ENCODE measurements at regions not wholly inside any gene's neighbourhood (a gene's known extent, or its start where the extent isn't known, plus 50 kb on each side); places are given as distances from the start of the nearest gene placed in this dataset.

DNA sequence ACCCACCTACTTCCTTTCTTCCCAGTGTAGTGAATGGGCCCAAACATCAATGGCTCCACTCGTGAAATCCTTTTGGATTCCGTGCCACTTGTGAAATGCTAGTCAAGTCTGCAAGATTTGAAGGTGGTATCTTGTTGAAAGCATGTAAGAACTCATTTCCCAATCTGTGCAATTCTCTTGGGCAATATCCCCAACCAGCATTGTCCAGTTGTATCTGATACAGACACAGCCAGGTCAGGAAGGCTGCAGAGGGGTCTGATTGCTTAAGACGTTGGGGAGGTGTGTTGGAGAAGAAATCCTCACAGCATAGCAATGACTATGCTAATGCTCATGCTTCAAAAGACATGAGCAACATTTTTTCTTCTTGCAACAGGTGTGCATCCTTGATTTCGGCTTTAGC, 164.8 kb downstream of the VEGFC start:
- DNase-seq (ENCODE audit: low read depth in 2 of 2), result no peak

DNA sequence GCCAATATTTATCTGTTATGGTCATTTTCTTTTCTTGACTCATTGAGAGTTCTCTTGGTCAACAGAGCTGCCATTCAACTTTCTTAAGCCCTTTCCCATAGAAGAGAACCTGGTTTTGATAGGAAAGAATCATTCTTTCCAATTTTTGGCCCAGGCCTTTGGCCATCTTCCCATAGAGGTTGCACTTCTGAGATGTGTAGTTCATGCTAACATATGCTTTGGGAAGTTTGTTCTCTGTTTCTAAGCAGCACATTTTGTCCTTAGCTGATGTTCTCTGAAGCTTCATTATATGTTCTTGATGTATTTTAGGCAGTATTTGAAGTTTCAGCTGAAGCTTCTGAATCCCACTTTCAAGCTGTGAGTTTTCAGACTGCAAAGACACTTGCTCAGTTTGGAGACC, 161.1 kb downstream of the VEGFC start:
- no peak for DNase-seq (ENCODE audit: low read depth in 2 of 2)

Measured in dermis microvascular lymphatic vessel endothelial cell (primary cell).